K562 (cell line): ENCODE measurements at regions not wholly inside any gene's neighbourhood (a gene's known extent, or its start where the extent isn't known, plus 50 kb on each side); places are given as distances from the start of the nearest gene placed in this dataset.

Source experiments
- ATF1 ChIP-seq, 2 experiments: fragments of 450-650 bp in 1 of 2; IDR thresholded peaks; 2 replicates each; pipeline ENCODE4 v1.6.1; 2016; ENCODE audit warnings: missing compliant biosample characterization in 1 of 2, missing genetic modification characterization in 1 of 2
- CBFA2T2 ChIP-seq: fragments of 450-650 bp; conservative IDR thresholded peaks from 2 replicates; pipeline ENCODE4 v1.6.1; 2017; ENCODE audit warnings: mild to moderate bottlenecking
- CC2D1A ChIP-seq: fragments of 450-650 bp; IDR thresholded peaks from 2 replicates; pipeline ENCODE4 v1.6.1; 2017; ENCODE audit warnings: mild to moderate bottlenecking
- CEBPB ChIP-seq: fragments of 450-650 bp; IDR thresholded peaks from 2 replicates; pipeline ENCODE4 v1.6.1; 2016; ENCODE audit warnings: missing genetic modification characterization, missing compliant biosample characterization
- CHD1 ChIP-seq: fragments of 200-600 bp; sonication (generic); IDR thresholded peaks from one replicate; pipeline ENCODE4 v1.6.1; 2012; ENCODE audit warnings: mild to moderate bottlenecking, moderate library complexity, low read length, inconsistent platforms
- CHD4 ChIP-seq: fragments of 200-600 bp; sonication (generic); IDR thresholded peaks from 3 replicates; pipeline ENCODE4 v1.6.1; 2012; ENCODE audit warnings: low read depth, mild to moderate bottlenecking, mixed read lengths, low read length, inconsistent platforms; ENCODE audit not compliant: insufficient read depth, insufficient replicate concordance, poor library complexity, severe bottlenecking
- FIP1L1 ChIP-seq: fragments of 200-400 bp; formaldehyde crosslinking; IDR thresholded peaks from 2 replicates; pipeline ENCODE4 v1.6.1; 2018; ENCODE audit warnings: mild to moderate bottlenecking, low read depth, low read length; ENCODE audit not compliant: poor library complexity, severe bottlenecking
- FOSL1 ChIP-seq: fragments of 200-800 bp; sonication (Bioruptor generic); conservative IDR thresholded peaks from 2 replicates; pipeline ENCODE4 v1.6.1; 2016; ENCODE audit warnings: missing genetic modification characterization, missing compliant biosample characterization
- HIVEP1 ChIP-seq: fragments of 250-450 bp; sonication (Bioruptor Pico); IDR thresholded peaks from 2 replicates; pipeline ENCODE4 v1.4.0; 2020; ENCODE audit warnings: mild to moderate bottlenecking
- MNT ChIP-seq, 2 experiments: fragments of 450-650 bp; conservative IDR thresholded peaks; 2 replicates each; pipeline ENCODE4 v1.6.1; 2017; ENCODE audit warnings: mild to moderate bottlenecking in 2 of 2, moderate library complexity in 2 of 2
- NFYB ChIP-seq: IDR thresholded peaks from 2 replicates; pipeline ENCODE4 v1.6.1; 2011; ENCODE audit warnings: mild to moderate bottlenecking, moderate library complexity; ENCODE audit not compliant: insufficient read length; ENCODE audit errors: extremely low read depth
- PHB ChIP-seq: fragments of 250-450 bp; sonication (Bioruptor Pico); IDR thresholded peaks from 2 replicates; pipeline ENCODE4 v1.5.0; 2021
- SMAD2 ChIP-seq: fragments of 150-350 bp; IDR thresholded peaks from 2 replicates; pipeline ENCODE4 v1.6.1; 2014; ENCODE audit warnings: low read depth, mild to moderate bottlenecking, low read length
- SRF ChIP-seq, 2 experiments: fragments of 250-450, 450-650 bp in 1 of 2; sonication (Bioruptor Pico) in 1 of 2; sonication (generic) in 1 of 2; formaldehyde crosslinking; IDR thresholded peaks; 2 replicates each; pipeline versions ENCODE4 v1.5.0 to v1.5.1; 2020 to 2022; ENCODE audit warnings: mild to moderate bottlenecking in 1 of 2, missing genetic modification reagents in 1 of 2
- TAF1 ChIP-seq: IDR thresholded peaks from 2 replicates; pipeline ENCODE4 v1.6.1; 2011; ENCODE audit warnings: mild to moderate bottlenecking, low read length, moderate library complexity; ENCODE audit not compliant: insufficient read depth, control insufficient read depth, severe bottlenecking; ENCODE audit errors: extremely low read depth
- TAF9B ChIP-seq: fragments of 450-650 bp; IDR thresholded peaks from 2 replicates; pipeline ENCODE4 v1.6.1; 2018; ENCODE audit warnings: mild to moderate bottlenecking; ENCODE audit not compliant: partially characterized antibody
- TRIM24 ChIP-seq, 2 experiments: fragments of 450-650 bp; IDR thresholded peaks; 2 replicates each; pipeline ENCODE4 v1.6.1; 2016
- XRCC4 ChIP-seq: IDR thresholded peaks from one replicate; pipeline ENCODE4 v1.6.1; 2011; ENCODE audit not compliant: insufficient read depth, insufficient read length; ENCODE audit errors: extremely low read depth
- ZBTB8A ChIP-seq: fragments of 450-650 bp; IDR thresholded peaks from 2 replicates; pipeline ENCODE4 v1.6.1; 2018; ENCODE audit warnings: mild to moderate bottlenecking, moderate library complexity; ENCODE audit not compliant: partially characterized antibody
- ZNF512 ChIP-seq: IDR thresholded peaks from 2 replicates; pipeline ENCODE4 v1.6.1; 2016; ENCODE audit warnings: missing genetic modification characterization, missing compliant biosample characterization
- ZNF586 ChIP-seq: fragments of 450-650 bp; formaldehyde crosslinking; conservative IDR thresholded peaks from 2 replicates; pipeline ENCODE4 v1.4.0; 2020; ENCODE audit warnings: mild to moderate bottlenecking, moderate library complexity
- ZNF76 ChIP-seq: fragments of 250-450 bp; sonication (Bioruptor Pico); IDR thresholded peaks from 2 replicates; pipeline ENCODE4 v1.4.0; 2020; ENCODE audit warnings: mild to moderate bottlenecking, moderate library complexity, borderline replicate concordance
- TF ChIP-seq, protein P1 (sequence below): sonication (generic); formaldehyde crosslinking; IDR thresholded peaks from 2 replicates; pipeline ENCODE4 v1.8.0; 2022; ENCODE audit warnings: mild to moderate bottlenecking, missing genetic modification reagents

- TF ChIP-seq, protein P1, sequence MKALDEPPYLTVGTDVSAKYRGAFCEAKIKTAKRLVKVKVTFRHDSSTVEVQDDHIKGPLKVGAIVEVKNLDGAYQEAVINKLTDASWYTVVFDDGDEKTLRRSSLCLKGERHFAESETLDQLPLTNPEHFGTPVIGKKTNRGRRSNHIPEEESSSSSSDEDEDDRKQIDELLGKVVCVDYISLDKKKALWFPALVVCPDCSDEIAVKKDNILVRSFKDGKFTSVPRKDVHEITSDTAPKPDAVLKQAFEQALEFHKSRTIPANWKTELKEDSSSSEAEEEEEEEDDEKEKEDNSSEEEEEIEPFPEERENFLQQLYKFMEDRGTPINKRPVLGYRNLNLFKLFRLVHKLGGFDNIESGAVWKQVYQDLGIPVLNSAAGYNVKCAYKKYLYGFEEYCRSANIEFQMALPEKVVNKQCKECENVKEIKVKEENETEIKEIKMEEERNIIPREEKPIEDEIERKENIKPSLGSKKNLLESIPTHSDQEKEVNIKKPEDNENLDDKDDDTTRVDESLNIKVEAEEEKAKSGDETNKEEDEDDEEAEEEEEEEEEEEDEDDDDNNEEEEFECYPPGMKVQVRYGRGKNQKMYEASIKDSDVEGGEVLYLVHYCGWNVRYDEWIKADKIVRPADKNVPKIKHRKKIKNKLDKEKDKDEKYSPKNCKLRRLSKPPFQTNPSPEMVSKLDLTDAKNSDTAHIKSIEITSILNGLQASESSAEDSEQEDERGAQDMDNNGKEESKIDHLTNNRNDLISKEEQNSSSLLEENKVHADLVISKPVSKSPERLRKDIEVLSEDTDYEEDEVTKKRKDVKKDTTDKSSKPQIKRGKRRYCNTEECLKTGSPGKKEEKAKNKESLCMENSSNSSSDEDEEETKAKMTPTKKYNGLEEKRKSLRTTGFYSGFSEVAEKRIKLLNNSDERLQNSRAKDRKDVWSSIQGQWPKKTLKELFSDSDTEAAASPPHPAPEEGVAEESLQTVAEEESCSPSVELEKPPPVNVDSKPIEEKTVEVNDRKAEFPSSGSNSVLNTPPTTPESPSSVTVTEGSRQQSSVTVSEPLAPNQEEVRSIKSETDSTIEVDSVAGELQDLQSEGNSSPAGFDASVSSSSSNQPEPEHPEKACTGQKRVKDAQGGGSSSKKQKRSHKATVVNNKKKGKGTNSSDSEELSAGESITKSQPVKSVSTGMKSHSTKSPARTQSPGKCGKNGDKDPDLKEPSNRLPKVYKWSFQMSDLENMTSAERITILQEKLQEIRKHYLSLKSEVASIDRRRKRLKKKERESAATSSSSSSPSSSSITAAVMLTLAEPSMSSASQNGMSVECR (CRISPR knock-in tag): no peak
- TF ChIP-seq FOSL1: 0 out of 2 replicates have a peak, but pooled peaks have one; percentile 27
- no peak for TF ChIP-seq FIP1L1
- no peak for TF ChIP-seq SMAD2
- no peak for TF ChIP-seq MNT (conservative IDR thresholded peaks at IDR 0.05)
- no peak for TF ChIP-seq XRCC4
- TF ChIP-seq ATF1 (CRISPR knock-in tag; IDR thresholded peaks at IDR 0.05): no peak
- TF ChIP-seq ATF1 (tag; IDR thresholded peaks at IDR 0.05): peak; percentile 32; the same call in 1 of the 2 replicates
- no peak for TF ChIP-seq PHB (CRISPR knock-in tag)
- no peak for TF ChIP-seq TAF1
- no peak for TF ChIP-seq HIVEP1 (CRISPR knock-in tag)
- 0 out of 2 replicates have a peak, but pooled peaks have one; percentile 16 for TF ChIP-seq CC2D1A
- peak in 1 of 2 experiments; percentile 54; a peak in 2 of 4 replicates for TF ChIP-seq TRIM24 (IDR thresholded peaks at IDR 0.05)
- TF ChIP-seq TAF9B: no peak
- no peak for TF ChIP-seq CHD4
- TF ChIP-seq ZNF76 (CRISPR knock-in tag): no peak
- peak; percentile 69 for TF ChIP-seq NFYB
- TF ChIP-seq ZNF586: no peak
- no peak for TF ChIP-seq ZBTB8A
- no peak for TF ChIP-seq ZNF512 (tag)
- TF ChIP-seq SRF (CRISPR knock-in tag; IDR thresholded peaks at IDR 0.05): no peak
- 0 out of 2 replicates have a peak, but pooled peaks have one; percentile 36 for TF ChIP-seq CEBPB (tag)
- no peak for TF ChIP-seq CHD1
- TF ChIP-seq CBFA2T2: peak; percentile 70
Measured at GRCh38 chr18:30568333-30568732, 474.2 kb downstream of the DSC3 start (continued).
